Activated CD8-positive, alpha-beta T cell treated with anti-CD3 and anti-CD28 coated beads, Interleukin-2, amount 10 ng/mL, durations not matched to agents 7 days and 5 days (primary cell): ENCODE measurements at regions not wholly inside any gene's neighbourhood (a gene's known extent, or its start where the extent isn't known, plus 50 kb on each side); places are given as distances from the start of the nearest gene placed in this dataset.

Experiments
- ATAC-seq: fragments of 150-1000 bp; cut with Tn5 transposase; one replicate; pipeline ENCODE4 v1.10.0; 2021; ENCODE audit warnings: moderate library complexity
- CTCF ChIA-PET: fragments of 350-600 bp; sonication (Branson Sonifier 250); formaldehyde crosslinking; loops from one replicate; lab custom pipeline; 2021; ENCODE audit warnings: antibody characterized with exemption; lab: Charles Lee
- POLR2A ChIA-PET: fragments of 350-600 bp; sonication (Branson Sonifier 250); formaldehyde crosslinking; loops from one replicate; lab custom pipeline; 2021; ENCODE audit warnings: antibody characterized with exemption; lab: Charles Lee
- DNase-seq: peaks from one replicate; pipeline ENCODE4 v3.0.0-alpha.2; 2020
- H3K27ac Mint-ChIP-seq: one replicate; pipeline ENCODE4 v1.8.0; 2021; ENCODE audit warnings: mild to moderate bottlenecking, mixed read lengths
- H3K27me3 Mint-ChIP-seq: one replicate; pipeline ENCODE4 v1.8.0; 2021; ENCODE audit warnings: low read depth, mixed read lengths
- H3K36me3 Mint-ChIP-seq: one replicate; pipeline ENCODE4 v1.8.0; 2021; ENCODE audit warnings: low read depth, mixed read lengths
- H3K4me1 Mint-ChIP-seq: one replicate; pipeline ENCODE4 v1.8.0; 2021; ENCODE audit warnings: low read depth, mixed read lengths
- H3K4me3 Mint-ChIP-seq: one replicate; pipeline ENCODE4 v1.8.0; 2021; ENCODE audit warnings: mild to moderate bottlenecking, mixed read lengths
- H3K9me3 Mint-ChIP-seq: one replicate; pipeline ENCODE4 v1.8.0; 2022; ENCODE audit warnings: mixed read lengths; ENCODE audit not compliant: insufficient read depth

- DNase-seq (no peak), ATAC-seq (no peak)
- no peaks in the 10 kb centered on the region for H3K4me1 Mint-ChIP-seq
- no peak overlapping the region for H3K4me3 Mint-ChIP-seq
- ChIA-PET POLR2A (no interaction called here), CTCF (no interaction called here)
- H3K9me3 Mint-ChIP-seq: no peaks in the 10 kb centered on the region
- no peaks in the 10 kb centered on the region for H3K36me3 Mint-ChIP-seq
- no peak overlapping the region for H3K27ac Mint-ChIP-seq
- no peaks in the 10 kb centered on the region for H3K27me3 Mint-ChIP-seq
These were observed 470.8 kb upstream of the TNP1 start for GRCh38 chr2:217330647-217331046.

DNA sequence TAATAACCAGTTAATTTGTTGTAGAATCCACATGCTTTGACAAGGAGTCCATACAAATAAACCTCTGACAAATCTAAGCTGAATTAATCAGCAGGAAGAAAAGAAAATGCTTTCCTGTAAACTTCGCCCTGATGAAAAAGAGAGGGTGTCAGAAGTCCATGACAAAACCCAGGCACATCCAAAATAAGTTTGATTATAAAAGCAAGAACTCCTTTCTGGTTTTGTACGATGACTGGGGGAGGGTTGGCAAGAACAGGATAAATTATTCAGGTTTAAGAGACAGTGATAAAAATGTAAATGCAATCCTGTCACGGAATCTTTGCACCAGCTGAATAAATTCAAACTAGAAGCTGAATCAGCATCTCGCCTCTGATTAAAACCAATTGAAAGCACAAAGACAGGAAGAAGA lies 469.2 kb upstream of the TNP1 start:
- DNase-seq: no peak
- no peaks in the 10 kb centered on the region for H3K4me1 Mint-ChIP-seq
- POLR2A ChIA-PET: no interaction called here

GRCh38 chr2:217328622-217328978 lies 468.7 kb upstream of the TNP1 start:
- H3K9me3 Mint-ChIP-seq: peaks cover 10% of the 10 kb centered on the region
- H3K4me3 Mint-ChIP-seq: no peak overlapping the region
- H3K27me3 Mint-ChIP-seq: no peaks in the 10 kb centered on the region
- CTCF ChIA-PET: no interaction called here
- POLR2A ChIA-PET: no interaction called here
- ATAC-seq: no peak
- no peak for DNase-seq
- H3K36me3 Mint-ChIP-seq: peaks cover 3% of the 10 kb centered on the region
- H3K4me1 Mint-ChIP-seq: no peaks in the 10 kb centered on the region
- H3K27ac Mint-ChIP-seq: no peak overlapping the region

More for the DNA sequence above, 469.2 kb upstream of the TNP1 start:
- Mint-ChIP-seq H3K36me3 (peaks cover 3% of the 10 kb centered on the region), H3K4me3 (no peak overlapping the region), H3K27me3 (no peaks in the 10 kb centered on the region), H3K9me3 (peaks cover 7% of the 10 kb centered on the region), H3K27ac (no peak overlapping the region)
- CTCF ChIA-PET: no interaction called here
- ATAC-seq: no peak

DNA sequence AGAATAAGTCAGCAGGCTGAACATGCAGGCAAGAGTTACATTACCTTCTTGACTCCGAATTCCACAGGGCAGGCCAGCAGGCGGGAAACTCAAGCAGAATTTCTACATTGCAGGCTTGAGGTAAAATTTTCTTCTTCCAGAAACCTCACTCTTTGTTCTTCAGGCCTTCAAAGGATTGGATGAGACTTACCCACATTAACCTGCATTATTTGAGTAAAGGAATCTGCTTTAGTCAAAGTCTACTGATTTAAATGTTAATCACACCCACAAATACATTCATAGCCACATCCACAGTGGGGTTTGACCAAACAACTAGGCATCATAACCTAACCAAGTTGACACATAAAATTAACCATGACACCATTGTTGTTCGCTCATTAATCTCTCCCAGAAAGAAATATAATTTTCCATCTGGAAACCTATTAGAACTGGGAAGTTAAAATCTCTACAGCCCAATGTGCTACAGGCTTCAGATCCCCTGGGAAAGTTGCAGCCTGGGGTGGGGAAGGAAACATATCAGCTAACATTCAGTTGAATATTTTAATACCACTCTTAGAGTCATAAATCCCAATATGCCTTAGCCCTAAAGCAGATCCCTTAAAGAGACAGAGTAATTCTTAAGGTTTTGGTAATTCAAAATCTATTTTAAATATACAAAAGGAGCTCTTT lies 468.2 kb upstream of the TNP1 start:
- no peak for ATAC-seq
- Mint-ChIP-seq H3K27me3 (no peaks in the 10 kb centered on the region), H3K36me3 (peaks cover 3% of the 10 kb centered on the region), H3K4me3 (no peak overlapping the region), H3K9me3 (peaks cover 10% of the 10 kb centered on the region), H3K4me1 (no peaks in the 10 kb centered on the region), H3K27ac (no peak overlapping the region)
- CTCF ChIA-PET: no interaction called here
- POLR2A ChIA-PET: no interaction called here
- no peak for DNase-seq

DNA sequence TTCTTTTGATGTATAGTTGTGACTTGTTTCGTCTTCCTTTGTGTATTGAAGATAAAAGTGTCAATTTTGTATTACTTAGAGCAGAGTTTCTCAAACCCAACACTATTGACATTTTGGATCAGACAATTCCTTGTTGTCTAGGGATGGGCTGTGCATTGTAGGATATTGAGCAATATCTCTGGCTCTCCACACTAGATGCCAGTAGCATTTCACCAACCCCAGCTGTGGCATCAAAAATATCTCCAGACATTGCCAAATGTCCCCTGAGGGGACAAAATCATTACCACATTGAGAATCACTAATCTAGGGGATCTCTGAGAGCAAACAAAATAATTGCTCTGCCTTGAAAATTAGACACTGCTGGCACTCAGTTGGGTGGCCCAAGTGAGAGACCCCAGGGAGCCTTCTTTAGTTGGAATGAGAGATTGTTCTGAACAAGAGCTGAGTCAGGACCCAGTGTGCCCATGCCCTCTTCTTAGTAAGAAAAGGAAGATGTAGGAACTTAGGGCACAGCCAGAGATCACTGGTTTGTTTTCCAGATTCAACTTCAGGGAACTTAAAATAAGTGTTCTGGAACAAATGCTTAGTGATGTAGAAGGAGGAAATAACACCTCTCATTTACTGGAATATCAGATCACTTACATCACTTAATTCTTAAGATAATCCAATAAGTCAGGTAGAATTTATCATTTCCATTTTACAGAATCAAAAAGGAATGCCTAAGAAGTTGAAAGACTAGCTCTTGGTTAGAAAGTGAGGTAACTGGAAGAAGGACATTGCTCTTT lies 466.6 kb upstream of the TNP1 start:
- Mint-ChIP-seq H3K27me3 (no peaks in the 10 kb centered on the region), H3K9me3 (peaks cover 10% of the 10 kb centered on the region), H3K27ac (no peak overlapping the region), H3K4me1 (no peaks in the 10 kb centered on the region), H3K36me3 (peaks cover 3% of the 10 kb centered on the region), H3K4me3 (no peak overlapping the region)
- ChIA-PET POLR2A (no interaction called here), CTCF (no interaction called here)
- DNase-seq: no peak
- ATAC-seq: no peak

DNA sequence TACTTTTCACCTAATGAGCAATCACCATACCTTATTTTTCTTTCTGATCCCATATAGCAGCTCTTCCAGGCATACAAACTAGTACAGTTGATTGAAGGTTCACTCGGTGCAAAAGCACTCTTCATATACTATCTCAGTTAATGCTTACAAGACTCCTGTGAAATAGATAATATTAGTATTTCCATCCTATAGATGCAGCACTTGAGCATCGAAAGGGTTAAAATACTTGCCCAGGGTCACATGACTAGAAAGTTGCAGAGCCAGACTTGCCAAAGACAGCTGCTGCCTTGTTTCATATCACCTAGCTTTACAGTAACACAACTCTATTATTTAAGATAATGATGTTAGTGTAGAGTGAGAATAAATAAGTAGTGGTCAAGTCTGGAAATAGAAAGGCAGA lies 466.0 kb upstream of the TNP1 start:
- POLR2A ChIA-PET: no interaction called here
- DNase-seq: no peak
- Mint-ChIP-seq H3K27me3 (no peaks in the 10 kb centered on the region), H3K9me3 (peaks cover 10% of the 10 kb centered on the region), H3K4me1 (no peaks in the 10 kb centered on the region), H3K27ac (no peak overlapping the region), H3K36me3 (peaks cover 3% of the 10 kb centered on the region), H3K4me3 (no peak overlapping the region)
- CTCF ChIA-PET: no interaction called here
- no peak for ATAC-seq

DNA sequence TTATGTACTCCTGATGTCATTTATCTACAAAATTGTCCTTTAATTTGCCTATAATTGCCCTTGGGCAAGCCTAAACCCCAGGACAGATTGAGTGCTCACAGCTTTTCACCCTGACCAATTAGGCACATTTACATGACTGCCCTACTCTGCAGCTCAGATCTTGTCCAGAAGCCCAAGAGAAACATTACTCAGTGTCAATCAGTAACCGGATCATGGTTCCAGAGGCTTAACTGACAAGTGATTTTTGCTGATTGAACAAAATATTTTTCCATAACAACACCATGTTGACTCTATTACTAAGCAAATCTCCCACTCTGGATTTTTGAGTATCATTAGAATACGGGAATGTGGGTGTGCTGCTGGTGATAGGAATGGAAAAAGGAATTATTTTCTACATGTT lies 465.4 kb upstream of the TNP1 start:
- Mint-ChIP-seq H3K27ac (no peak overlapping the region), H3K27me3 (no peaks in the 10 kb centered on the region), H3K36me3 (peaks cover 3% of the 10 kb centered on the region), H3K9me3 (peaks cover 10% of the 10 kb centered on the region), H3K4me3 (no peak overlapping the region), H3K4me1 (no peaks in the 10 kb centered on the region)
- ATAC-seq (no peak), DNase-seq (no peak)
- ChIA-PET CTCF (no interaction called here), POLR2A (no interaction called here)

DNA sequence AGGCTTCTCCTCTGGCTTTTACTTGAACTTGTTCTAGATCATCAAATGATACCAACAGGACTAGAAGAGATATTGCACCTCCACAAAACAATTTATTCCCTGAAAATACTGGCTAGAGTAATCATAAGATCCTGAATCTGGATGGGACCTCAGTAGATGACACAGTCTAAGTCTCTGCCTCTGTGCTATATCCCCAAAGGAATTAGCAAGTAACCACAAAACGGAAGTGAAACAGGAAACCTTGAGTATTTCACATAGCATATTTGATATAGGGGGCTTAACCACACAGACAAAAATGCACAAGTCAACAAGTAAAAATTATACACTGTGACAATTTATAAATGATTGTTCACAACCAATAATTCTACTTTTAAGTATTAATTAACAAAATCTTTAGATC lies 456.9 kb upstream of the TNP1 start:
- Mint-ChIP-seq H3K4me1 (peaks cover 18% of the 10 kb centered on the region), H3K9me3 (no peaks in the 10 kb centered on the region), H3K4me3 (no peak overlapping the region), H3K27me3 (no peaks in the 10 kb centered on the region), H3K27ac (no peak overlapping the region), H3K36me3 (no peaks in the 10 kb centered on the region)
- DNase-seq (no peak), ATAC-seq (peak; percentile 51)
- ChIA-PET CTCF (no interaction called here), POLR2A (no interaction called here)

DNA sequence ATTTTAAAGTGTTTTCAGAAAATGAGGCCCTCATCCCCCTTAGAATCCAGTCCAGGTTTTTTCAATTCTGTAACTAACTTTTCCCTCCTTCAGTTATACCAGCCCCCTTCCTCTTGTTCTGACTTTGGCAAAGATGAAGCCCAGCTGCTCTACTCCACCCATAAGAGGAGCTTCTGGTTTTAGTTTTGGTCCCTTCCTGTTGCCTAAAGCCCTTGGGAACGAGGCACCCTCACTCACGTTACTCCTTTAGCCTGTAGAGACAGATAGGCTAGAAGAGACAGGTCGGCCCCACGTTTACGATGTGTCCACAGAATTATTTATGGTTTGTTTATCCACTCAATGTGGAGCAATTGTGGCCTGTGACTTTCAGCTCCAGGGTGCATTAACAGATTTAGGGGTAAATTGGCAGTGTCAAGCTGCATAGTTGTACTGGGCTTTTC lies 454.2 kb upstream of the TNP1 start:
- ChIA-PET POLR2A (no interaction called here), CTCF (no interaction called here)
- no peak for ATAC-seq
- no peaks in the 10 kb centered on the region for H3K27me3 Mint-ChIP-seq
- H3K36me3 Mint-ChIP-seq: no peaks in the 10 kb centered on the region
- H3K4me3 Mint-ChIP-seq: no peak overlapping the region
- no peaks in the 10 kb centered on the region for H3K9me3 Mint-ChIP-seq
- peaks cover 18% of the 10 kb centered on the region for H3K4me1 Mint-ChIP-seq
- no peak overlapping the region for H3K27ac Mint-ChIP-seq
- no peak for DNase-seq

- CTCF ChIA-PET: no interaction called here
- ATAC-seq (no peak), DNase-seq (no peak)
- no peak overlapping the region for H3K27ac Mint-ChIP-seq
- POLR2A ChIA-PET: no interaction called here
- peaks cover 18% of the 10 kb centered on the region for H3K4me1 Mint-ChIP-seq
- H3K36me3 Mint-ChIP-seq: no peaks in the 10 kb centered on the region
- H3K9me3 Mint-ChIP-seq: no peaks in the 10 kb centered on the region
- H3K4me3 Mint-ChIP-seq: no peak overlapping the region
- no peaks in the 10 kb centered on the region for H3K27me3 Mint-ChIP-seq
These were observed 453.5 kb upstream of the TNP1 start for GRCh38 chr2:217313386-217313785.

- H3K36me3 Mint-ChIP-seq: no peaks in the 10 kb centered on the region
- ChIA-PET CTCF (no interaction called here), POLR2A (no interaction called here)
- H3K27me3 Mint-ChIP-seq: no peaks in the 10 kb centered on the region
- ATAC-seq: no peak
- DNase-seq: no peak
- H3K27ac Mint-ChIP-seq: no peak overlapping the region
- H3K4me1 Mint-ChIP-seq: no peaks in the 10 kb centered on the region
- H3K4me3 Mint-ChIP-seq: no peak overlapping the region
- no peaks in the 10 kb centered on the region for H3K9me3 Mint-ChIP-seq
These were observed 449.2 kb upstream of the TNP1 start for GRCh38 chr2:217309056-217309455.

- Mint-ChIP-seq H3K27me3 (no peaks in the 10 kb centered on the region), H3K27ac (no peak overlapping the region), H3K4me3 (no peak overlapping the region), H3K4me1 (no peaks in the 10 kb centered on the region), H3K9me3 (no peaks in the 10 kb centered on the region), H3K36me3 (no peaks in the 10 kb centered on the region)
- DNase-seq: no peak
- ChIA-PET CTCF (no interaction called here), POLR2A (no interaction called here)
- no peak for ATAC-seq
These were observed 447.2 kb upstream of the TNP1 start for GRCh38 chr2:217307023-217307422.
